Transverse colon (tissue), 4 donors: ENCODE measurements at regions not wholly inside any gene's neighbourhood (a gene's known extent, or its start where the extent isn't known, plus 50 kb on each side); places are given as distances from the start of the nearest gene placed in this dataset.

Experiments
- POLR2A ChIP-seq: fragments of 450-650 bp; IDR thresholded peaks from one replicate; pipeline ENCODE4 v1.6.1; 2016; ENCODE audit warnings: antibody characterized with exemption, mild to moderate bottlenecking, moderate library complexity
- POLR2AphosphoS5 ChIP-seq, 3 donors: sonication (generic); formaldehyde crosslinking; IDR thresholded peaks; one replicate each; pipeline ENCODE4 v1.6.1; 2016; ENCODE audit warnings: antibody characterized with exemption in 3 of 3
- TF ChIP-seq, protein P1 (sequence below), 5 experiments: fragments of 200-600 bp in 3 of 5; fragments of 450-650 bp in 2 of 5; sonication (generic) in 3 of 5; IDR thresholded peaks; 1 replicate in 2 of 5; 2 replicates in 3 of 5; pipeline ENCODE4 v1.5.1; 2016 to 2017; ENCODE audit warnings: antibody characterized with exemption in 5 of 5, inconsistent platforms in 3 of 5, mild to moderate bottlenecking in 2 of 5, moderate library complexity in 1 of 5

DNA sequence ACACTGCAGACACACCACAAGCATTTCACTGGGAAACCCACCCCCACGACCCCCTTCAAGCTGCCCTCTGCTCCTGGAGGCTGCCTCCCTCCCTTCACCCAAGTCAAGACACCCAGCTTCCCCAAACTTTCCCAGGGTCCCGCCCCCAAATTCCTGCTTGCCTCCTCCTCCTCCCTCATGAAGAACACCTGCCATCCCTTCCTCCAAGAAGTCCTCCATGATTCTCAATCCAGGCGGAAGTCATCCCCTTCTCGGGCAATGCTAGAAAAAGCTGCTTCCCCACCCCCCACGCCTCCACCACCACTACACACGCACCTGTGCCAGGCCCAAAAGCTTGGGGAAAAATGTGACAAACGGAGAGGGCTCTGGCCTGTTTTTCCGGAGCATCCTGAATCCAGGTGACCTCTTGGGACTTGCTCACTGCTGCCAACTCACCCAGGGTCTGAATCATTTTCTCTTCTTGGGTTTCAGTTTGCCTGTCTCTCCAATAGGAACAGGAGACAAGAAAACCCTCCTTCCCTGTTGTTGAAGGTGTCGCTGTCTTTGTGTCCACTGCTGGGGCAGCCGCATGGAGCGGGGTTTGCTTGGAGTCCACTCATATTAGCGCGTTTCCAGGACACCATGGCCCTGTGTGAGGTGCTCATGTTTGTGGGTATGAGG is 101.0 kb upstream of the CASZ1 start:
- TF ChIP-seq, protein P1, sequence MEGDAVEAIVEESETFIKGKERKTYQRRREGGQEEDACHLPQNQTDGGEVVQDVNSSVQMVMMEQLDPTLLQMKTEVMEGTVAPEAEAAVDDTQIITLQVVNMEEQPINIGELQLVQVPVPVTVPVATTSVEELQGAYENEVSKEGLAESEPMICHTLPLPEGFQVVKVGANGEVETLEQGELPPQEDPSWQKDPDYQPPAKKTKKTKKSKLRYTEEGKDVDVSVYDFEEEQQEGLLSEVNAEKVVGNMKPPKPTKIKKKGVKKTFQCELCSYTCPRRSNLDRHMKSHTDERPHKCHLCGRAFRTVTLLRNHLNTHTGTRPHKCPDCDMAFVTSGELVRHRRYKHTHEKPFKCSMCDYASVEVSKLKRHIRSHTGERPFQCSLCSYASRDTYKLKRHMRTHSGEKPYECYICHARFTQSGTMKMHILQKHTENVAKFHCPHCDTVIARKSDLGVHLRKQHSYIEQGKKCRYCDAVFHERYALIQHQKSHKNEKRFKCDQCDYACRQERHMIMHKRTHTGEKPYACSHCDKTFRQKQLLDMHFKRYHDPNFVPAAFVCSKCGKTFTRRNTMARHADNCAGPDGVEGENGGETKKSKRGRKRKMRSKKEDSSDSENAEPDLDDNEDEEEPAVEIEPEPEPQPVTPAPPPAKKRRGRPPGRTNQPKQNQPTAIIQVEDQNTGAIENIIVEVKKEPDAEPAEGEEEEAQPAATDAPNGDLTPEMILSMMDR (IDR thresholded peaks at IDR 0.05), result no peak
- TF ChIP-seq POLR2A (no peak), POLR2AphosphoS5 (IDR thresholded peaks at IDR 0.05) (no peak)
